Prostate gland (tissue), 2 donors: ENCODE measurements at regions not wholly inside any gene's neighbourhood (a gene's known extent, or its start where the extent isn't known, plus 50 kb on each side); places are given as distances from the start of the nearest gene placed in this dataset.

Experiments used
- CTCF ChIP-seq, 4 experiments: fragments of 200-600 bp in 2 of 4; fragments of 450-650 bp in 2 of 4; sonication (generic) in 2 of 4; IDR thresholded peaks; 1 replicate in 3 of 4; 2 replicates in 1 of 4; pipeline ENCODE4 v1.5.1; 2016 to 2019; ENCODE audit warnings: antibody characterized with exemption in 4 of 4, mild to moderate bottlenecking in 2 of 4, moderate library complexity in 2 of 4
- POLR2A ChIP-seq: fragments of 450-650 bp; IDR thresholded peaks from one replicate; pipeline ENCODE4 v1.6.1; 2016; ENCODE audit warnings: antibody characterized with exemption, mild to moderate bottlenecking

DNA sequence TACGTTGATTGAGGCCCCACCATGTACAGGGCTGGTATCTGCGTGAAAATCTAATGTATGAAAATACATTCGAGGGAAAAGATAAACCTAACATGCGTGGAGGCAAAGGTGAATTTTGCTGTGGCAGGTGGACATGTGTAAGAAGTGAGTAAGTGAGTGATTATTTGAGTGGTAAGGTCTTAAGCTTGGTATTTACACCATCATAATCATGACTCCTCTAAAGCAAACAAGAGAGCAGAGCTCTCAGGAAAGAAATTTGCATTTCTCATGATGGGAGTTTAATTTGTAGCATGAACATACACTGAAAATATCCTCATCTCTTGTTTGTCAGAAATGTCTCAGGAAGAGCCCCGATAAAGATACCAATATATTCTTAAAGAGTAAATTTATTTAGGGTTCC lies 260.6 kb downstream of the PSAT1 start:
- no peak for TF ChIP-seq CTCF (IDR thresholded peaks at IDR 0.05)
- TF ChIP-seq POLR2A, result no peak
